ENCODE measurements at regions not wholly inside any gene's neighbourhood (a gene's known extent, or its start where the extent isn't known, plus 50 kb on each side); places are given as distances from the start of the nearest gene placed in this dataset.

DNA sequence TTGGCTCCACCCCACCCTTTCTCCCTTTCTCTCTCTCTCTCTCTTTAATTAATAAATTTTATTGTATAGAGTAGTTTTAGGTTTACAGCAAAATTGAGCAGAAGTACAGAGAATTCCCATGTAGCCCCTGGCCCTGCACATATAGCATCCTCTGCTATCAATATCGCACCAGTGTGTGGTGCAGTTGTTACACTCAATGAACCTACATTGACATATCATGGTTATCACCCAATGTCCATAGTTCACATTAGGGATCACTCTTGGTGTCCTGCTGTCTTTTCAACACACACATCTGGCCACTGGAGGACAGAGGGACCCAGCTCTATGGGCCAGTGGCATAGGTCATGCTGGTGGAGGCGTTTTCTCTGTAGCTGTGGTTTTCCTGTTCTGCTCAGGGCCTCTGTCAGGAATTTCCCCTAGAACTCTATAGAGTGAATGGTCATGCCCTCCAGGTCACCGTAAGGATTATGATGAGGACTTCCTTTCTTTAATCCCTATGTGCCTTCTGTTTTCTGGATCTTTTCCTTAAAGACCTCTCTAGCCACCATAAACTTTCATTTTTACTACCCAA, 98.2 kb upstream of the NAV2 start:
- TF ChIP-seq CTCF (conservative IDR thresholded peaks at IDR 0.05) = no peak
- no peak for TF ChIP-seq ZFX (IDR thresholded peaks at IDR 0.05)

Data from C4-2B (cell line).